ENCODE measurements at regions not wholly inside any gene's neighbourhood (a gene's known extent, or its start where the extent isn't known, plus 50 kb on each side); places are given as distances from the start of the nearest gene placed in this dataset.

DNA sequence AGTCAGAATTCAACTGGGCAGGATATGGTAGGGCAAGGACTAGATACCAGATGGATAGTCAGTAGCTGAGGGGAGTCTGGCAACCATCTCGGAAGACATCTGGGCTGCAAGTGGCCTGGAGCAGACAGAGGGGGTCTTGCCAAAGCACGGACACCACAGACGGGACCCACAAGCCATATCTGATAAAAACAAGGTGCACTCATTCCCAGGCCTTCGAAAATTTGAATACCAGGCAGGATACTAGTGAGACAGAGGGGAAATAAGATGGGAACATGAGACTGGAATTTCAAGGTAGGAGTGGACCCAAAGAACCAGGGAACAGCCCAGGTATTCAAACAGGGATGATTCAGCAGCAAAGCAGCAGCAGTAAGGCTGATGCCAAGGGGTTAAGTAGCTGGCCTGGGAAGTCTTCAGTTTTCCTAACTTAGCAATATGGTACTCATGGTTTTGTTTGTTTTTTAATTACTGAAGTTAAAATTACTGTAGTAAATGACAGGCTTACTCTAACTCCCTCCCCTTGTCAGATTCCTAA lies 144.9 kb upstream of the NCKAP5 start:
- TF ChIP-seq CTCF (IDR thresholded peaks at IDR 0.05): no peak
- TF ChIP-seq POLR2A (IDR thresholded peaks at IDR 0.05): no peak

Measured in right lobe of liver (tissue), 4 donors.